NCI-H446 treated with DMSO at 0.1 percent for 48 hours (cell line): ENCODE measurements at regions not wholly inside any gene's neighbourhood (a gene's known extent, or its start where the extent isn't known, plus 50 kb on each side); places are given as distances from the start of the nearest gene placed in this dataset.

Experiments used
- DNase-seq: peaks from one replicate; lab custom pipeline; 2025; lab: John Stamatoyannopoulos, UW

DNA sequence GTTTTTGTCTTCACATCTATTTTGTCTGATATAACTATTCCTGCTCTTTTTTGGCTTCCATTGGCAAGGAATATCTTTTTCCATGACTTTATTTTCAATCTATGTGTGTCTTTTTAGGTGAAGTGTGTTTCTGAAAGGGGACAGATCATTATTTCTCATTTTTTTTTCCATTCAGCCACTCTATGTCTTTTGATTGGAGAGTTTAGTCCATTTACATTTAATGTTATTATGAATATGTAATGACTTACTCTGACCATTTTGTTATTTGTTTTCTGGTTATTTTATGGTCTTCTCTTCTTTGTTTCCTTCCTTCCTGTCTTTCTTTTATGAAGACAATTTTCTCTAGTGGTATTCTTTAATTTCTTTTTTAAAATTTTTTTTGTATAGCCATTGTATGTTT, 178.6 kb upstream of the CNTN5 start:
- DNase-seq = no peak

GRCh38 chr11:98862169-98862568, 158.6 kb upstream of the CNTN5 start:
- DNase-seq = no peak

- DNase-seq = no peak
These were observed 149.1 kb upstream of the CNTN5 start for GRCh38 chr11:98871690-98872089.

- no peak for DNase-seq
These were observed 146.7 kb upstream of the CNTN5 start for GRCh38 chr11:98874050-98874449.

DNA sequence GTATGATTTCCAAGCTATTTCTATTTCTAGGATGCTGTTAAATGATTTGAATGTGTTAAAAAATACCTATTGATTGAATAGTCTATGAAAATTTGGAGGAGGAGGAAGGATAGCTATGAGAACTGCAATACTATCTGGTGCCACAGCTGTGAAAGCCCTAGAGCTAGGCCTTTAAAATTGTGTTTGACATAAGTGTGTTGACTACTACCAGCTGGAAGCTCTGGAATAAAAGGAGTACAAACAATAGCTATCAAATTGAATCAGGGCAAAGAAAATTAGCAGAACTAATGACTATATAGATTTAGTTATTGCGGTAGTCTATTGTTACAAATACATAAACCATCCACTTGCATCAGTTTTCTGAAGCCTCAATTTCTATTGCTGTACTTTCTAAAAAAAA, 124.8 kb upstream of the CNTN5 start:
- no peak for DNase-seq

DNA sequence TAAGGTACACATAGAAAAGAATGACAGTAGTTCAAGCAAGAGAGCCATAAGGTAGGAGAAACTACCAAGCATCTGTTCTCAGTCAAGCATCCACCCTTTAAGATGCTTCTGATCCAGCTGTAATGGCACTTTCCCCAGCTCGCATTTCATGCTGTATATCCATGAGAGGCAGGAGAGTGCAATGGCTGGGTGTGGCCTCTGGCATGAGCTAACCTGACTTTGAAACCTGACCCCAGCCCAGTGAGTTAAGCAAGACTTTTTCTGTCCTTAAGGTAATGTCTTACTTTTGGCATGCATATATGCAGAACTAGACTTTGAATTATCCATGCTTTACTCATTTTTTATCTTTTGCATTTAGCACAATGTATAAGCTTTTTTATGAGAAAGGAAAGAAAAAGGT, 79.8 kb upstream of the CNTN5 start:
- no peak for DNase-seq

DNA sequence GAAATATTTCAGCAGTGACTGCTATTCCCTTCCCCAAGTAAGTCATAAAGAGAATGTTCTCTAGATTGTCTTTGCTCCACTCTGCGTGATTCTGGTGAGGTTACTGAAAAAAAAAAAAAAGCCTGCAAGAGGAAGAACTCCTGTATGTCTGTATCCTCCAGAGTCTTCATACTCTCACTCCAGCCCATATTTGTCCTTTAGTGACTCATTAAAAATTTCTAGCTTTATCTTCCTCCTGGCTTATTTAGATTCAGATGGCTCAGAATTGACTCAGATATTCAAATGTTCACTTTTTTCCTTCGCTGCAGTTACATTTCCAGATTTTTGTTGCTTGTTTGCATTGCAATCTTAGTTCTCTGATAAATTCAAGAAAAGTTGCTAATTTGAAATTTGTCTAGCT, 76.3 kb upstream of the CNTN5 start:
- no peak for DNase-seq

GRCh38 chr11:98952107-98952506, 68.6 kb upstream of the CNTN5 start:
- no peak for DNase-seq

GRCh38 chr11:98955551-98955950, 65.2 kb upstream of the CNTN5 start:
- DNase-seq = no peak

DNA sequence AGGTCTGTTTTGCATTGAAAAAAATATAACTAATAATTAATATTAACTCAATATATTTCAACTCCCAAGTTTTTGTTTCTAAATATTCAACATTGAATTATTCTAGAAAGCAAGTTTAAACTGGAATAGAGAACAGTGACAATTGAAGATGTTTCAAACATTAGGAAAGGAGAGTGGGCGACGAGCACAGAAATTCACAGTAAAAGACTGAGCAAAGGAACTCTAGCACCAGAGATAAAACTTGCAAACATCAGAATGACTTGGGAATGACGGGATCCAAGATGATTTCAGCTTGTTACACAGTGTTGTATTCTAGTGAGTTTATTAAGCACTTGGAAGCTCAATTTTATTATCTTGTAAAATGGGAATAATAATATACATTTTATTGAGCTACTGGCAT, 56.6 kb upstream of the CNTN5 start:
- DNase-seq = no peak

DNA sequence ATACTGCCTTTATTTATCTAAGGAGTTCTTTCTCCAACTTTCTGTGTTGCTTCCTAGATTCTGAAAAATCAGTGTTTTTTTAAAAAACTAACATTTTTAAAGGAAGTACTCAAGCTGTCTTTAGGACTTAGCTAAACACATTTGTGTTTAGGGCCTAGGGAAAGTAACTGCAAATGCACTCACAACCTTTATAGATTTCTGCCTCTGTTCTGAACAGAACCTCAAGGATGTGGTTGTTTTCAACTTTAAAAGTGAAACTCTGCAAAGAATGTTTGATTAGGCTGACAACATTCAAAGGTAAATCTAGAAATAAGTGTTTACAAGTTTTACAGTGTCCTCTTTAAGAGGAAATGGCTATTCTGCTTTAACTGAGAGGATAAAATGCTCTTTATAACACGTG, 55.4 kb upstream of the CNTN5 start:
- no peak for DNase-seq

- no peak for DNase-seq
These were observed 55.0 kb upstream of the CNTN5 start for GRCh38 chr11:98965775-98966174.

- DNase-seq = no peak
These were observed 53.7 kb upstream of the CNTN5 start for GRCh38 chr11:98967005-98967404.
